ENCODE measurements at regions not wholly inside any gene's neighbourhood (a gene's known extent, or its start where the extent isn't known, plus 50 kb on each side); places are given as distances from the start of the nearest gene placed in this dataset.

DNA sequence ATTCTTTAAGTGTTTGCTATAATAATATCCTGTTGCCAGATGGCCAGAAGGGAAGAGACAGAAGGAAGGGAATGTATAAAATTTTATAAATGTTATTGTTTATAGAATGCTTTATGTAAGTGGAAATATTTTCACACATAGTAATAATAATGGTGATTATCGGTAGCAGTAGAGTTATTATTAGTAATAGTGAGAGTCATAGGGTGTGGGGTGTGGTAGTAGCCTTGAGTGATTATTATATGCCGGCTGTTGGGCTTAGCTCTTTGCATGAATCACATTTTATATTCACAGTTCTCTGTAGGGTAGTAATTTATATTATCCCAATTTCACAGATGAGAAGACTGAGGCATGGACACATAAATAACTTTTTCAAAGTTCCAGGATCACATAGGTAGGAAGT lies 391.4 kb downstream of the C12orf75 start:
- TF ChIP-seq YY1 (IDR thresholded peaks at IDR 0.05; ENCODE audit: low read depth) (no peak), FOXM1 (IDR thresholded peaks at IDR 0.05; ENCODE audit: borderline replicate concordance, low read depth) (no peak), EGR1 (IDR thresholded peaks at IDR 0.05) (no peak), NFIC (IDR thresholded peaks at IDR 0.05) (no peak), CEBPB (IDR thresholded peaks at IDR 0.05) (no peak), RAD21 (IDR thresholded peaks at IDR 0.05; ENCODE audit: low read depth) (no peak), CREB1 (IDR thresholded peaks at IDR 0.05; ENCODE audit: low read depth) (no peak), ZBTB7A (IDR thresholded peaks at IDR 0.05; ENCODE audit: low read depth) (no peak), EP300 (IDR thresholded peaks at IDR 0.05; ENCODE audit: borderline replicate concordance) (no peak), TCF12 (IDR thresholded peaks at IDR 0.05; ENCODE audit: low read depth) (no peak), TAF1 (IDR thresholded peaks at IDR 0.05; ENCODE audit: low read depth) (no peak), TEAD4 (IDR thresholded peaks at IDR 0.05) (no peak)
- TF ChIP-seq, protein P1, sequence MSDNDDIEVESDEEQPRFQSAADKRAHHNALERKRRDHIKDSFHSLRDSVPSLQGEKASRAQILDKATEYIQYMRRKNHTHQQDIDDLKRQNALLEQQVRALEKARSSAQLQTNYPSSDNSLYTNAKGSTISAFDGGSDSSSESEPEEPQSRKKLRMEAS (IDR thresholded peaks at IDR 0.05) = no peak
- TF ChIP-seq, protein P2, sequence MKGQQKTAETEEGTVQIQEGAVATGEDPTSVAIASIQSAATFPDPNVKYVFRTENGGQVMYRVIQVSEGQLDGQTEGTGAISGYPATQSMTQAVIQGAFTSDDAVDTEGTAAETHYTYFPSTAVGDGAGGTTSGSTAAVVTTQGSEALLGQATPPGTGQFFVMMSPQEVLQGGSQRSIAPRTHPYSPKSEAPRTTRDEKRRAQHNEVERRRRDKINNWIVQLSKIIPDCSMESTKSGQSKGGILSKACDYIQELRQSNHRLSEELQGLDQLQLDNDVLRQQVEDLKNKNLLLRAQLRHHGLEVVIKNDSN (IDR thresholded peaks at IDR 0.05) = no peak
- TF ChIP-seq, protein P3, sequence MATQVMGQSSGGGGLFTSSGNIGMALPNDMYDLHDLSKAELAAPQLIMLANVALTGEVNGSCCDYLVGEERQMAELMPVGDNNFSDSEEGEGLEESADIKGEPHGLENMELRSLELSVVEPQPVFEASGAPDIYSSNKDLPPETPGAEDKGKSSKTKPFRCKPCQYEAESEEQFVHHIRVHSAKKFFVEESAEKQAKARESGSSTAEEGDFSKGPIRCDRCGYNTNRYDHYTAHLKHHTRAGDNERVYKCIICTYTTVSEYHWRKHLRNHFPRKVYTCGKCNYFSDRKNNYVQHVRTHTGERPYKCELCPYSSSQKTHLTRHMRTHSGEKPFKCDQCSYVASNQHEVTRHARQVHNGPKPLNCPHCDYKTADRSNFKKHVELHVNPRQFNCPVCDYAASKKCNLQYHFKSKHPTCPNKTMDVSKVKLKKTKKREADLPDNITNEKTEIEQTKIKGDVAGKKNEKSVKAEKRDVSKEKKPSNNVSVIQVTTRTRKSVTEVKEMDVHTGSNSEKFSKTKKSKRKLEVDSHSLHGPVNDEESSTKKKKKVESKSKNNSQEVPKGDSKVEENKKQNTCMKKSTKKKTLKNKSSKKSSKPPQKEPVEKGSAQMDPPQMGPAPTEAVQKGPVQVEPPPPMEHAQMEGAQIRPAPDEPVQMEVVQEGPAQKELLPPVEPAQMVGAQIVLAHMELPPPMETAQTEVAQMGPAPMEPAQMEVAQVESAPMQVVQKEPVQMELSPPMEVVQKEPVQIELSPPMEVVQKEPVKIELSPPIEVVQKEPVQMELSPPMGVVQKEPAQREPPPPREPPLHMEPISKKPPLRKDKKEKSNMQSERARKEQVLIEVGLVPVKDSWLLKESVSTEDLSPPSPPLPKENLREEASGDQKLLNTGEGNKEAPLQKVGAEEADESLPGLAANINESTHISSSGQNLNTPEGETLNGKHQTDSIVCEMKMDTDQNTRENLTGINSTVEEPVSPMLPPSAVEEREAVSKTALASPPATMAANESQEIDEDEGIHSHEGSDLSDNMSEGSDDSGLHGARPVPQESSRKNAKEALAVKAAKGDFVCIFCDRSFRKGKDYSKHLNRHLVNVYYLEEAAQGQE (IDR thresholded peaks at IDR 0.05; ENCODE audit: low read depth) = no peak

DNA sequence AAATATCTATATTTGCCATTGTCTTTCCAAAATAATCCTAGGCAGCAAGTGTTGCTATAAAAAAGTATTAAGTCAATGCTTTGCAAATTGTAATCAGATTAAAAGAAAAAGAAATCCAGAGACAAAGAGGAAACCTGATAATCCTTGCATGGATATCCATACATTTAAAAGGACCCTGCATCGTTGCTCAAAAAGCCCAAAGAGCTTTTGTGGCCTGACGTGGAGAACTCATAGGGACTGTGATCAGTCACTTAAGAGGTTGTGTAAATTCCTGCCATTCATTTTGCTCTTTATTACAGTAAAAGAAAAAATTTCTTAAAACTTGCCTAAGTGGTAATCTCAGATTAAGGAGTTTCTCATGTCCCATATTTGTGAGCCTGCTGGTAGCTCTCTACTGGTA lies 392.6 kb downstream of the C12orf75 start:
- TF ChIP-seq CEBPB (IDR thresholded peaks at IDR 0.05) (no peak), EGR1 (IDR thresholded peaks at IDR 0.05) (no peak), YY1 (IDR thresholded peaks at IDR 0.05; ENCODE audit: low read depth) (no peak), FOXM1 (IDR thresholded peaks at IDR 0.05; ENCODE audit: borderline replicate concordance, low read depth) (no peak)
- TF ChIP-seq, protein P1 (IDR thresholded peaks at IDR 0.05) = no peak

DNA sequence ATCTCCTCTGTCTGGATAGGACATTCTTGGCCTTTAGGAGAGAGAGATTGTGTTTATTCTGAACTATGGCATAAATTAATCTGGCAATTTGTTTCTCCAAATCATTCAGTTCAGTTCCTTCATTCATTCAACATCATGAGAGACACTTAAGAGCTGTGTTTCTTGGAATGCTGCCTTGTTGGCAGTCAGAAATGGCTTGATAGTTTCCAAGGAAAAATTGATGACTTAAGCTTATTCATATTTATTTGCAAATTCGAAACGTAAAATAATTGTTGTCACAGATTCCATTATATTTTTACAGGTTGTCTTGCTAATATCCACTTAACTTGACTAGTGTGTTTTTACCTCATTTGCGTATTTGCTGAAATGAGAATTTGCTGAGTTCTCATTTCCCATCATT lies 393.0 kb downstream of the C12orf75 start:
- TF ChIP-seq EGR1 (IDR thresholded peaks at IDR 0.05) = no peak
- TF ChIP-seq, protein P2 (IDR thresholded peaks at IDR 0.05) = no peak
- no peak for TF ChIP-seq EP300 (IDR thresholded peaks at IDR 0.05; ENCODE audit: borderline replicate concordance)

DNA sequence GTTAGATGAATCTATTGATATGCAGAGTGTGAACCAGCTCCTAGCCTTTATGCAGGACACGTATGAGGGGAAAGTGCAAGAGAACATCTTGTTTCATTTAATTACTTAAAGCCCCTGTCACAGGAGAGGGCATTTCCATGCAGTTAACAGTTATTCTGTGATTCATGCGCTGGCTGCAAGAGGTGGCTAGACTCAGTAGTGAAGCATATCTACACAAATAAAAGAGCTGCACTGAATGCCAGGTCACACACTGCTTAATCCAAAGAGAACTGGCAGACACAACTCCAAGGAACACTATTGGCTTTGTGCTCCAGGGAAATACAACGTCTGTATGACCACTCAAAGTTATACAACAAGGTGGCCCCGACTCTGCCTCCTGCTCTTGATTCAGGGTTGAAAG lies 394.1 kb downstream of the C12orf75 start:
- TF ChIP-seq YY1 (IDR thresholded peaks at IDR 0.05; ENCODE audit: low read depth) (no peak), EP300 (IDR thresholded peaks at IDR 0.05; ENCODE audit: borderline replicate concordance) (no peak), RAD21 (IDR thresholded peaks at IDR 0.05; ENCODE audit: low read depth) (no peak), EGR1 (IDR thresholded peaks at IDR 0.05) (no peak), ZBTB7A (IDR thresholded peaks at IDR 0.05; ENCODE audit: low read depth) (no peak), CEBPB (IDR thresholded peaks at IDR 0.05) (no peak), TEAD4 (IDR thresholded peaks at IDR 0.05) (no peak), NFIC (IDR thresholded peaks at IDR 0.05) (no peak), TAF1 (IDR thresholded peaks at IDR 0.05; ENCODE audit: low read depth) (no peak), CREB1 (IDR thresholded peaks at IDR 0.05; ENCODE audit: low read depth) (no peak), FOXM1 (IDR thresholded peaks at IDR 0.05; ENCODE audit: borderline replicate concordance, low read depth) (no peak), TCF12 (IDR thresholded peaks at IDR 0.05; ENCODE audit: low read depth) (no peak)
- TF ChIP-seq, protein P3 (IDR thresholded peaks at IDR 0.05; ENCODE audit: low read depth) = no peak
- TF ChIP-seq, protein P1 (IDR thresholded peaks at IDR 0.05) = no peak
- TF ChIP-seq, protein P2 (IDR thresholded peaks at IDR 0.05) = no peak

DNA sequence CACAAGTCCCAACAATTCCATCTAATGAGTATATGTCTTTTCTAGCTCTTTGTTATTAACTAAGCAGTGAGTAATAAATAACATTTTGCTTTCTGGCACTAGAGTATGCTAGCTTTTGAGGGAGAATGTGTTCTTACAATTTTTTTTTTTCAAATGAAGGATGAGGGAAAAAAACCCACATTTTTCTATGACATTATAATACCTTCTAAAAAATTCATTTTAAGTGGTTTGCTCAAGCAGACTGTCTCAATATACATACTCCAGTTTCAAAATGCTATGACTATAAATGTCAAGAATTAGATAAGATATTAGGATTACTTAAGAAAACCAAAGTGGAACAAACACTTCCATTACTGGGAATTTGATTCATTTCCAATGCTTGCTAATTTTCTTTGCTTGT lies 394.6 kb downstream of the C12orf75 start:
- TF ChIP-seq ZBTB7A (IDR thresholded peaks at IDR 0.05; ENCODE audit: low read depth) = no peak
- TF ChIP-seq, protein P2 (IDR thresholded peaks at IDR 0.05) = no peak
- TF ChIP-seq CREB1 (IDR thresholded peaks at IDR 0.05; ENCODE audit: low read depth) = no peak
- no peak for TF ChIP-seq TEAD4 (IDR thresholded peaks at IDR 0.05)
- no peak for TF ChIP-seq TCF12 (IDR thresholded peaks at IDR 0.05; ENCODE audit: low read depth)
- TF ChIP-seq TAF1 (IDR thresholded peaks at IDR 0.05; ENCODE audit: low read depth) = no peak
- no peak for TF ChIP-seq EP300 (IDR thresholded peaks at IDR 0.05; ENCODE audit: borderline replicate concordance)
- TF ChIP-seq, protein P3 (IDR thresholded peaks at IDR 0.05; ENCODE audit: low read depth) = no peak
- no peak for TF ChIP-seq YY1 (IDR thresholded peaks at IDR 0.05; ENCODE audit: low read depth)
- TF ChIP-seq, protein P1 (IDR thresholded peaks at IDR 0.05) = no peak
- no peak for TF ChIP-seq NFIC (IDR thresholded peaks at IDR 0.05)
- TF ChIP-seq CEBPB (IDR thresholded peaks at IDR 0.05) = no peak
